Thoracic aorta (tissue), 2 donors: ENCODE measurements at regions not wholly inside any gene's neighbourhood (a gene's known extent, or its start where the extent isn't known, plus 50 kb on each side); places are given as distances from the start of the nearest gene placed in this dataset.
"Not testable (repeated sequence)": the region's sequence is repeated elsewhere in the genome, so short reads cannot be mapped to it uniquely, and the experiment has no call there.

Experiments
- ATAC-seq: fragments of 150-250 bp; one replicate; pipeline ENCODE4 v1.8.0; 2017; ENCODE audit warnings: low read depth; ENCODE audit not compliant: insufficient number of reproducible peaks, low FRiP score
- DNase-seq: peaks from one replicate; pipeline ENCODE4 v3.0.0-alpha.2; 2020; ENCODE audit warnings: low spot score
- H3K27ac ChIP-seq, 2 donors: fragments of 200-600 bp; sonication (generic); 1 replicate in 1 of 2; 2 replicates in 1 of 2; pipeline ENCODE4 v1.5.1; 2016; ENCODE audit warnings: mild to moderate bottlenecking in 2 of 2, moderate library complexity in 2 of 2
- H3K27me3 ChIP-seq: fragments of 200-600 bp; sonication (generic); replicated peaks from 2 replicates; pipeline ENCODE4 v1.6.0; 2016; ENCODE audit warnings: mild to moderate bottlenecking; ENCODE audit not compliant: insufficient read depth
- H3K36me3 ChIP-seq: fragments of 200-600 bp; sonication (generic); one replicate; pipeline ENCODE4 v1.5.1; 2016
- H3K4me1 ChIP-seq, 2 donors: fragments of 200-600 bp; sonication (generic); 1 replicate in 1 of 2; 2 replicates in 1 of 2; pipeline versions ENCODE4 v1.5.1 to v1.6.0; 2016; ENCODE audit warnings: low read depth in 2 of 2, mild to moderate bottlenecking in 1 of 2; ENCODE audit not compliant: control insufficient read depth in 1 of 2
- H3K4me3 ChIP-seq: fragments of 200-600 bp; sonication (generic); 2 replicates; pipeline ENCODE4 v1.5.1; 2016; ENCODE audit warnings: mild to moderate bottlenecking
- H3K9me3 ChIP-seq: fragments of 200-600 bp; sonication (generic); 2 replicates; pipeline ENCODE4 v1.5.1; 2016
- TF ChIP-seq, protein P1 (sequence below): fragments of 200-600 bp; sonication (generic); IDR thresholded peaks from one replicate; pipeline ENCODE4 v1.5.1; 2019; ENCODE audit warnings: antibody characterized with exemption

DNA sequence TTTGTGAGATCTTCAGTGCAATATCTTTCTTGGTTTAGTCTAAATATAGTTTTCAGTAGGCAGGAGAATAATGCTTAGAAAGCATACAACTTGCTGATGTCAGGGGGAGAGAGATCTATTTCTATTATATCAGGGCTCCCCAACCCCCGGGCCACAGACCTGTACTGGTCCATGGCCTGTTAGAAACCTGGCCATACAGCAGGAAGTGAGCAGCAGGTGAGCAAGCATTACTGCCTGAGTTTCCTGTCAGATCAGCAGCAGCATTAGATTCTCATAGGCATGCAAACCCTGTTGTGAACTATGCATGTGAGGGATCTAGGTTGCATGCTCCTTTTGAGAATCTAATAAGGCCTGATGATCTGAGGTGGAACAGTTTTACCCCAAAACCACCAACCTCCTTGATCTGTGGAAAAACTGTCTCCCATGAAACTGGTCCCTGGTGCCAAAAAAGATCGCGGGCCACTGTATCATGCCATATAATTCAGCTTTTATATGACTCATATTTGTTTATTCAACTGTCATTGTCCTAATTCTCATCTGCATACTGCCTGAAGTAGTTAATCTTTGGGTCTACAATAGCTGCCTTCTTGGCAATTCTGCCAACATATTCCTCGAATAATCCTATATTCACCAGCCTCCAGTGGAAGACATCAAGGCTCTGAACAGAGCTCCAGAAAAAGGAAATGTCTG lies 163.6 kb upstream of the DYRK2 start:
- Histone ChIP-seq H3K4me1 (no peaks in the 10 kb centered on the region), H3K9me3 (no peaks in the 10 kb centered on the region), H3K27me3 (no peaks in the 10 kb centered on the region), H3K27ac (no peak overlapping the region), H3K36me3 (no peaks in the 10 kb centered on the region), H3K4me3 (no peak overlapping the region)
- ATAC-seq, result no peak
- no peak for DNase-seq
- TF ChIP-seq, protein P1, sequence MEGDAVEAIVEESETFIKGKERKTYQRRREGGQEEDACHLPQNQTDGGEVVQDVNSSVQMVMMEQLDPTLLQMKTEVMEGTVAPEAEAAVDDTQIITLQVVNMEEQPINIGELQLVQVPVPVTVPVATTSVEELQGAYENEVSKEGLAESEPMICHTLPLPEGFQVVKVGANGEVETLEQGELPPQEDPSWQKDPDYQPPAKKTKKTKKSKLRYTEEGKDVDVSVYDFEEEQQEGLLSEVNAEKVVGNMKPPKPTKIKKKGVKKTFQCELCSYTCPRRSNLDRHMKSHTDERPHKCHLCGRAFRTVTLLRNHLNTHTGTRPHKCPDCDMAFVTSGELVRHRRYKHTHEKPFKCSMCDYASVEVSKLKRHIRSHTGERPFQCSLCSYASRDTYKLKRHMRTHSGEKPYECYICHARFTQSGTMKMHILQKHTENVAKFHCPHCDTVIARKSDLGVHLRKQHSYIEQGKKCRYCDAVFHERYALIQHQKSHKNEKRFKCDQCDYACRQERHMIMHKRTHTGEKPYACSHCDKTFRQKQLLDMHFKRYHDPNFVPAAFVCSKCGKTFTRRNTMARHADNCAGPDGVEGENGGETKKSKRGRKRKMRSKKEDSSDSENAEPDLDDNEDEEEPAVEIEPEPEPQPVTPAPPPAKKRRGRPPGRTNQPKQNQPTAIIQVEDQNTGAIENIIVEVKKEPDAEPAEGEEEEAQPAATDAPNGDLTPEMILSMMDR, result no peak

DNA sequence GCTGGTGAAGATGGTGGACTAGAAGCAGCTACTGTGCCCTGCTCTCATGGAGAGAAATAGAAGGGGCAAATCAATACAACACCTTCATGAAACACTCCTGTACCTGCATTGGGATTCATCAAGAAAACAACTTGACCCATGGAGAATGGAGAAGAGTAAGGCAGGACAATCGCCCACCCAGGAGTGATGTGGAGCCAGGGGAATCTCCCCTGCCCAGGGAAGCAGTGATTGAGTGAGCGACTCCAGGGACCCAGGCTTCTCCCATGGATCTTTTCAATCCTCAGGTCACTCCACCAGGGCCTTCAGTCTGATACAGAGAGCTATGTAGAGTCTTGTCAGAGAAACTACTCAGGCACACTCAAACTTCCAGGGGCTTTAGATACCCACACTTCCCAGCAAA lies 161.9 kb upstream of the DYRK2 start:
- Histone ChIP-seq H3K36me3 (no peaks in the 10 kb centered on the region), H3K4me1 (no peaks in the 10 kb centered on the region), H3K4me3 (no peak overlapping the region), H3K27ac (no peak overlapping the region), H3K27me3 (no peaks in the 10 kb centered on the region), H3K9me3 (peaks cover 2% of the 10 kb centered on the region)
- ATAC-seq (no peak), DNase-seq (no peak)
- TF ChIP-seq, protein P1, result no peak

DNA sequence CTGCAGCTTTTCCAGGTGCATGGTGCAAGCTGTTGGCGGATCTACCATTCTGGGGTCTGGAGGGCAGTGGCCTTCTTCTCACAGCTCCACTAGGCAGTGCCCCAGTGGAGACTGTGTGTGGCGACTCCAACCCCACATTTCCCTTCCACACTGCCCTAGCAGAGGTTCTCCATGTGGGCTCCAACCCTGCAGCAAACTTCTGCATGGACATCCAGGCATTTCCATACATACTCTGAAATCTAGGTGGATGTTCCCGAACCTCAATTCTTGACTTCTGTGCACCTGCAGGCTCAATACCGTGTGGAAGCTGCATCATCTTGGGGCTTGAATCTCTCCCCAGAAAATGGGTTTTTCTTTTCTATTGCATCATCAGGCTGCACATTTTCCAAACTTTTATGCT lies 160.2 kb upstream of the DYRK2 start:
- H3K4me1 ChIP-seq, H3K4me3 ChIP-seq, ATAC-seq, H3K36me3 ChIP-seq, DNase-seq, H3K9me3 ChIP-seq, H3K27me3 ChIP-seq, H3K27ac ChIP-seq: not testable (repeated sequence)

DNA sequence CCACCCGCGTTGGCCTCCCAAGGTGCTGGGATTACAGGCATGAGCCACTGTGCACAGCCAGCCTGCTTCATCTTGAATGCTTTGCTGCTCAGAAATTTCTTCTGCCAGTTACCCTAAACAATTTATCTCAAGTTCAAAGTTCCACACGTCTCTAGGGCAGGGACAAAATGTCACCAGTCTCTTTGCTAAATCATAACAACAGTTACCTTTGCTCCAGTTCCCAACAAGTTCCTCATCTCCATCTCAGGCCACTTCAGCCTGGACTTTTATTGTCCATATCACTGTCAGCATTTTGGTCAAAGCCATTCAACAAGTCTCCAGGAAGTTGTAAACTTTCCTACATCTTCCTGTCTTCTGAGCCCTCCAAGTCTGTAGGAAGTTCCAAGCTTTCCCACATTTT lies 159.5 kb upstream of the DYRK2 start:
- ATAC-seq, result no peak
- DNase-seq, result no peak
- H3K36me3 ChIP-seq, result no peaks in the 10 kb centered on the region
- H3K27me3 ChIP-seq, result no peaks in the 10 kb centered on the region
- H3K4me1 ChIP-seq, result no peaks in the 10 kb centered on the region
- peaks cover 6% of the 10 kb centered on the region for H3K9me3 ChIP-seq
- no peak overlapping the region for H3K27ac ChIP-seq
- H3K4me3 ChIP-seq, result no peak overlapping the region
- TF ChIP-seq, protein P1, result no peak

DNA sequence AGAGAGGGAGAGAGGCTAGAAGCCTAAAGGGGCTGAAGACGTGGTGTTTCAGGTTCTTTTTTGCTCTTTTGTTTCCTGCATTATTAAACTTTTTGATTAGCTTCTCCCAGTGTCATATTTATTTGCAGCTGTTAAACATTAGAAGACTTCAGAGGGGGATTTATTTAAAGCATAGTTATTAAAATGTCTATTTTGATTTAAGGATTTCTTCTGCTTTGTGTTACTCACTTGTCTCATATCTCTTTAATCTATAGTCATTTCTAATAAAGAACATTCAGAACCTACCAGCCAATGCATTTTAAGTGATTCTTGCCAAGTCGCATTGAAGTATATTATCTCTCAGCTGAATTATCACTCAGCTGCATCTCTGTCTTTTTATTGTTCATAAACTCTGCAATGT lies 152.0 kb upstream of the DYRK2 start:
- DNase-seq (no peak), ATAC-seq (no peak)
- Histone ChIP-seq H3K9me3 (peaks cover 5% of the 10 kb centered on the region), H3K36me3 (no peaks in the 10 kb centered on the region), H3K27ac (no peak overlapping the region), H3K4me3 (no peak overlapping the region), H3K27me3 (no peaks in the 10 kb centered on the region), H3K4me1 (no peaks in the 10 kb centered on the region)
- TF ChIP-seq, protein P1, result no peak

DNA sequence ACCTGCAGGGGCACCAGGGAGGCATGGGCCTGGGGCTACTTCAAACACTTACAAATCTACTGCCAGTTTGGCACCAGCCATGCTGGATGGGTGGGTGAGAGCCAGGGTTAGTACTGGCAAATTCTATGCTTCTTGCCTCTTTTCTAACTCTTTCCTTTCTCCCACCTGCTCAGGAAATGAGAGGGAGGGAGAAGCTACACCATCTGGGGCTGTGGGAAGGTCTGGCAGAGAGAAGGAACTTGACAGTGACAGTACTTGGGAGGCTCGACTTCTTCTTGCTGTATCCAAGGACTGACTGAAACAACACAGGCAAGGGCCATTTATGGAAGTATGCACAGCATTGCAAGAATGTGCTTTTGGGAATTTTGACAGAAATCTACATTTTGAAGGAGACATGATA lies 149.6 kb upstream of the DYRK2 start:
- no peak for ATAC-seq
- no peak for DNase-seq
- no peak overlapping the region for H3K27ac ChIP-seq
- TF ChIP-seq, protein P1, result no peak
- H3K9me3 ChIP-seq, result no peaks in the 10 kb centered on the region
- H3K36me3 ChIP-seq, result no peaks in the 10 kb centered on the region
- no peaks in the 10 kb centered on the region for H3K27me3 ChIP-seq
- H3K4me1 ChIP-seq, result no peaks in the 10 kb centered on the region
- no peak overlapping the region for H3K4me3 ChIP-seq
